SK-N-SH (cell line): ENCODE measurements at regions not wholly inside any gene's neighbourhood (a gene's known extent, or its start where the extent isn't known, plus 50 kb on each side); places are given as distances from the start of the nearest gene placed in this dataset.

Experiments used
- CTCF ChIA-PET: fragments of 300-600, 350-600 bp; formaldehyde crosslinking; extraction: SDS; loops from one replicate; lab custom pipeline; 2021; lab: Yijun Ruan, JAX
- POLR2A ChIA-PET: fragments of 350-600 bp; sonication (Branson Sonifier 250); formaldehyde crosslinking; extraction: SDS; loops from one replicate; lab custom pipeline; 2020; ENCODE audit warnings: antibody characterized with exemption, inconsistent platforms; lab: Yijun Ruan, JAX
- DNase-seq: peaks from one replicate; pipeline ENCODE4 v3.0.0; 2012
- H2AFZ ChIP-seq: fragments of 200-600 bp; sonication (generic); 2 replicates; pipeline ENCODE4 v1.8.1; 2016; ENCODE audit warnings: antibody characterized with exemption, mild to moderate bottlenecking, low read depth
- H3F3A ChIP-seq: fragments of 200-600 bp; sonication (generic); replicated peaks from 2 replicates; pipeline ENCODE3; 2016; ENCODE audit warnings: antibody characterized with exemption, mild to moderate bottlenecking; ENCODE audit not compliant: insufficient read depth
- H3K27ac ChIP-seq, 2 experiments: fragments of 200-500 bp in 1 of 2; fragments of 200-600 bp in 1 of 2; sonication (Bioruptor generic) in 1 of 2; sonication (generic), shearing (Covaris generic) in 1 of 2; 2 replicates each; pipeline versions ENCODE4 v1.5.1 to v1.6.1; 2014 to 2016; ENCODE audit warnings: low read depth in 2 of 2, inconsistent platforms in 1 of 2, low read length in 1 of 2, mild to moderate bottlenecking in 1 of 2, mixed read lengths in 1 of 2
- H3K27me3 ChIP-seq: fragments of 200-600 bp; sonication (generic), shearing (Covaris generic); 2 replicates; pipeline ENCODE4 v1.6.1; 2016; ENCODE audit warnings: mixed run types; ENCODE audit not compliant: insufficient read depth
- H3K36me3 ChIP-seq, 2 experiments: fragments of 200-500 bp in 1 of 2; fragments of 200-600 bp in 1 of 2; sonication (Bioruptor generic) in 1 of 2; sonication (generic) in 1 of 2; replicated peaks in 1 of 2; 2 replicates each; pipeline versions ENCODE3 to v1.5.1; 2014 to 2016; ENCODE audit warnings: low read length in 1 of 2, mild to moderate bottlenecking in 1 of 2; ENCODE audit not compliant: insufficient read depth in 2 of 2, control insufficient read depth in 1 of 2
- H3K4me1 ChIP-seq, 2 experiments: fragments of 200-500 bp in 1 of 2; fragments of 200-600 bp in 1 of 2; sonication (Bioruptor generic) in 1 of 2; sonication (generic), shearing (Covaris generic) in 1 of 2; 2 replicates each; pipeline versions ENCODE4 v1.5.1 to v1.6.1; 2014 to 2016; ENCODE audit warnings: low read depth in 1 of 2, low read length in 1 of 2, mixed run types in 1 of 2; ENCODE audit not compliant: insufficient read depth in 2 of 2, control insufficient read depth in 1 of 2
- H3K4me2 ChIP-seq: fragments of 200-600 bp; sonication (generic), shearing (Covaris generic); 2 replicates; pipeline ENCODE4 v1.6.1; 2017; ENCODE audit warnings: mixed run types
- H3K4me3 ChIP-seq, 2 experiments: fragments of 200-500 bp in 1 of 2; fragments of 200-600 bp in 1 of 2; sonication (Bioruptor generic) in 1 of 2; sonication (generic), shearing (Covaris generic) in 1 of 2; 2 replicates each; pipeline versions ENCODE4 v1.5.1 to v1.8.1; 2014 to 2016; ENCODE audit warnings: low read depth in 2 of 2, inconsistent platforms in 1 of 2, low read length in 1 of 2, mild to moderate bottlenecking in 1 of 2, mixed read lengths in 1 of 2, moderate library complexity in 1 of 2
- H3K79me2 ChIP-seq: fragments of 200-600 bp; sonication (generic); 2 replicates; pipeline ENCODE4 v1.8.1; 2017; ENCODE audit warnings: mild to moderate bottlenecking; ENCODE audit not compliant: insufficient read depth
- H3K9ac ChIP-seq: fragments of 200-600 bp; sonication (generic); 2 replicates; pipeline ENCODE4 v1.6.1; 2017; ENCODE audit warnings: mixed run types
- H3K9me2 ChIP-seq: fragments of 200-600 bp; sonication (generic); 2 replicates; pipeline ENCODE4 v1.6.1; 2017; ENCODE audit warnings: mixed run types
- H3K9me3 ChIP-seq: fragments of 200-600 bp; sonication (generic); 2 replicates; pipeline ENCODE4 v1.6.1; 2017; ENCODE audit warnings: mixed run types, mild to moderate bottlenecking, moderate library complexity
- H4K20me1 ChIP-seq: fragments of 200-600 bp; sonication (generic); 2 replicates; pipeline ENCODE4 v1.6.1; 2017; ENCODE audit warnings: mild to moderate bottlenecking, mixed run types; ENCODE audit not compliant: insufficient read depth
- CHD2 ChIP-seq: fragments of 150-350 bp; IDR thresholded peaks from 2 replicates; pipeline ENCODE4 v1.6.1; 2018; ENCODE audit warnings: low read length; ENCODE audit not compliant: partially characterized antibody
- FOSL2 ChIP-seq: IDR thresholded peaks from 2 replicates; pipeline ENCODE4 v1.4.0; 2012; ENCODE audit warnings: low read depth, mild to moderate bottlenecking, moderate library complexity, borderline replicate concordance
- FOXM1 ChIP-seq: IDR thresholded peaks from 2 replicates; pipeline ENCODE4 v1.4.0; 2012; ENCODE audit warnings: low read depth, mild to moderate bottlenecking
- JUND ChIP-seq: IDR thresholded peaks from 2 replicates; pipeline ENCODE4 v1.4.0; 2012
- NRF1 ChIP-seq: IDR thresholded peaks from 2 replicates; pipeline ENCODE4 v1.6.1; 2012; ENCODE audit warnings: low read depth, mild to moderate bottlenecking, low read length
- POLR2AphosphoS5 ChIP-seq: IDR thresholded peaks from 2 replicates; pipeline ENCODE4 v1.6.1; 2012; ENCODE audit warnings: low read depth, low read length
- RAD21 ChIP-seq: IDR thresholded peaks from 2 replicates; pipeline ENCODE4 v1.6.1; 2012; ENCODE audit warnings: mild to moderate bottlenecking, low read length
- RFX5 ChIP-seq: IDR thresholded peaks from 2 replicates; pipeline ENCODE4 v1.6.1; 2012; ENCODE audit warnings: mild to moderate bottlenecking, improper control_type of control experiment, low read length
- SIN3A ChIP-seq: IDR thresholded peaks from 2 replicates; pipeline ENCODE4 v1.6.1; 2012; ENCODE audit warnings: low read depth, mild to moderate bottlenecking, low read length, moderate library complexity, borderline replicate concordance
- USF1 ChIP-seq: IDR thresholded peaks from 2 replicates; pipeline ENCODE4 v1.4.0; 2012; ENCODE audit warnings: low read depth, borderline replicate concordance
- YY1 ChIP-seq: IDR thresholded peaks from 2 replicates; pipeline ENCODE4 v1.4.0; 2012; ENCODE audit warnings: low read depth, mild to moderate bottlenecking
- ZBTB33 ChIP-seq: IDR thresholded peaks from 2 replicates; pipeline ENCODE4 v1.4.0; 2012; ENCODE audit warnings: low read depth, borderline replicate concordance
- WGBS: methylation state at CpG from one replicate; pipeline ENCODE4 v1.1.6; 2017; ENCODE audit warnings: low lambda C conversion rate; 5-methylcytosine and 5-hydroxymethylcytosine counted together
- TF ChIP-seq, protein P1 (sequence below): IDR thresholded peaks from 2 replicates; pipeline ENCODE4 v1.6.1; 2012; ENCODE audit warnings: mild to moderate bottlenecking, low read depth, low read length, moderate library complexity
- TF ChIP-seq, protein P2 (sequence below): fragments of 150-350 bp; IDR thresholded peaks from 2 replicates; pipeline ENCODE4 v1.6.1; 2016; ENCODE audit warnings: mild to moderate bottlenecking, low read depth, low read length
- TF ChIP-seq, protein P3 (sequence below): IDR thresholded peaks from 2 replicates; pipeline ENCODE4 v1.4.0; 2012; ENCODE audit warnings: low read depth

DNA sequence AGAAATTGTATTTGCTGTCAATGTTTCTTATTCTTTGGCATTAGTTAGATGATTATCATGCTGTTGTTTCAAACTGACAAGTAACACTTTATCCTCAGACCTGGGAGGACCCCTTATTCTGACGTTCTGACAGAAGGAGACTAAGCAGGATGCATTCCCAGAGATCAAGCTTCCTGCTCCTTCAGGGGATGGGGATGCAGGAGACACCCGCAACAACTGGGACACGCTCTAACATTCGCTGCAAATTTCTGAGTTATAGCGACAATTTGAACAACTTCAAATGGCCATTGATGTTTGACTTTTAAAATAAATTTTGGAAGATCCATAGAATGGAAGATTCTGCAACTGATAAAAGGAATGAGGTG, 69.0 kb upstream of the ZNF184 start:
- H3K36me3 ChIP-seq = no peaks in the 10 kb centered on the region
- no peaks in the 10 kb centered on the region for H3K9me2 ChIP-seq
- no peak for TF ChIP-seq YY1
- no peak for TF ChIP-seq JUND
- H2AFZ ChIP-seq = no peak overlapping the region
- CTCF ChIA-PET = no interaction called here
- H3K79me2 ChIP-seq = no peaks in the 10 kb centered on the region
- no peaks in the 10 kb centered on the region for H3K9me3 ChIP-seq
- no peak overlapping the region for H3K27ac ChIP-seq
- no peaks in the 10 kb centered on the region for H4K20me1 ChIP-seq
- H3K4me3 ChIP-seq = no peak overlapping the region
- H3K9ac ChIP-seq = no peak overlapping the region
- no peaks in the 10 kb centered on the region; a peak in 1 of 4 replicates for H3K4me1 ChIP-seq
- no peak for DNase-seq
- WGBS = 2% methylated on average over 5 of the region's 5 CpGs
- no peak overlapping the region for H3K4me2 ChIP-seq
- peaks cover 60% of the 10 kb centered on the region for H3K27me3 ChIP-seq
- POLR2A ChIA-PET = no interaction called here
- no peaks in the 10 kb centered on the region for H3F3A ChIP-seq

- no peak for TF ChIP-seq CHD2
- TF ChIP-seq YY1 = no peak
- TF ChIP-seq POLR2AphosphoS5 = no peak
- TF ChIP-seq RAD21 = no peak
- TF ChIP-seq, protein P1, sequence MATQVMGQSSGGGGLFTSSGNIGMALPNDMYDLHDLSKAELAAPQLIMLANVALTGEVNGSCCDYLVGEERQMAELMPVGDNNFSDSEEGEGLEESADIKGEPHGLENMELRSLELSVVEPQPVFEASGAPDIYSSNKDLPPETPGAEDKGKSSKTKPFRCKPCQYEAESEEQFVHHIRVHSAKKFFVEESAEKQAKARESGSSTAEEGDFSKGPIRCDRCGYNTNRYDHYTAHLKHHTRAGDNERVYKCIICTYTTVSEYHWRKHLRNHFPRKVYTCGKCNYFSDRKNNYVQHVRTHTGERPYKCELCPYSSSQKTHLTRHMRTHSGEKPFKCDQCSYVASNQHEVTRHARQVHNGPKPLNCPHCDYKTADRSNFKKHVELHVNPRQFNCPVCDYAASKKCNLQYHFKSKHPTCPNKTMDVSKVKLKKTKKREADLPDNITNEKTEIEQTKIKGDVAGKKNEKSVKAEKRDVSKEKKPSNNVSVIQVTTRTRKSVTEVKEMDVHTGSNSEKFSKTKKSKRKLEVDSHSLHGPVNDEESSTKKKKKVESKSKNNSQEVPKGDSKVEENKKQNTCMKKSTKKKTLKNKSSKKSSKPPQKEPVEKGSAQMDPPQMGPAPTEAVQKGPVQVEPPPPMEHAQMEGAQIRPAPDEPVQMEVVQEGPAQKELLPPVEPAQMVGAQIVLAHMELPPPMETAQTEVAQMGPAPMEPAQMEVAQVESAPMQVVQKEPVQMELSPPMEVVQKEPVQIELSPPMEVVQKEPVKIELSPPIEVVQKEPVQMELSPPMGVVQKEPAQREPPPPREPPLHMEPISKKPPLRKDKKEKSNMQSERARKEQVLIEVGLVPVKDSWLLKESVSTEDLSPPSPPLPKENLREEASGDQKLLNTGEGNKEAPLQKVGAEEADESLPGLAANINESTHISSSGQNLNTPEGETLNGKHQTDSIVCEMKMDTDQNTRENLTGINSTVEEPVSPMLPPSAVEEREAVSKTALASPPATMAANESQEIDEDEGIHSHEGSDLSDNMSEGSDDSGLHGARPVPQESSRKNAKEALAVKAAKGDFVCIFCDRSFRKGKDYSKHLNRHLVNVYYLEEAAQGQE = no peak
- no peak for TF ChIP-seq ZBTB33
- TF ChIP-seq RFX5 = no peak
- no peak for TF ChIP-seq USF1
- no peak for TF ChIP-seq FOSL2
- no peak for TF ChIP-seq SIN3A
- TF ChIP-seq, protein P2, sequence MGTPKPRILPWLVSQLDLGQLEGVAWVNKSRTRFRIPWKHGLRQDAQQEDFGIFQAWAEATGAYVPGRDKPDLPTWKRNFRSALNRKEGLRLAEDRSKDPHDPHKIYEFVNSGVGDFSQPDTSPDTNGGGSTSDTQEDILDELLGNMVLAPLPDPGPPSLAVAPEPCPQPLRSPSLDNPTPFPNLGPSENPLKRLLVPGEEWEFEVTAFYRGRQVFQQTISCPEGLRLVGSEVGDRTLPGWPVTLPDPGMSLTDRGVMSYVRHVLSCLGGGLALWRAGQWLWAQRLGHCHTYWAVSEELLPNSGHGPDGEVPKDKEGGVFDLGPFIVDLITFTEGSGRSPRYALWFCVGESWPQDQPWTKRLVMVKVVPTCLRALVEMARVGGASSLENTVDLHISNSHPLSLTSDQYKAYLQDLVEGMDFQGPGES = no peak
- TF ChIP-seq, protein P3, sequence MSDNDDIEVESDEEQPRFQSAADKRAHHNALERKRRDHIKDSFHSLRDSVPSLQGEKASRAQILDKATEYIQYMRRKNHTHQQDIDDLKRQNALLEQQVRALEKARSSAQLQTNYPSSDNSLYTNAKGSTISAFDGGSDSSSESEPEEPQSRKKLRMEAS = no peak
- no peak for TF ChIP-seq FOXM1
- no peak for TF ChIP-seq NRF1
- no peak overlapping the region for H3K27ac ChIP-seq
- no peak overlapping the region for H2AFZ ChIP-seq
- DNase-seq = no peak
- no peaks in the 10 kb centered on the region for H4K20me1 ChIP-seq
- H3K4me3 ChIP-seq = no peak overlapping the region
- no peak overlapping the region for H3K4me2 ChIP-seq
- H3K36me3 ChIP-seq = no peaks in the 10 kb centered on the region
- ChIA-PET POLR2A (no interaction called here), CTCF (no interaction called here)
- no peaks in the 10 kb centered on the region; a peak in 1 of 4 replicates for H3K4me1 ChIP-seq
- H3K27me3 ChIP-seq = peaks cover 60% of the 10 kb centered on the region
- H3K79me2 ChIP-seq = no peaks in the 10 kb centered on the region
- H3K9me2 ChIP-seq = no peaks in the 10 kb centered on the region
- 6% methylated on average over 15 of the region's 15 CpGs for WGBS
- no peaks in the 10 kb centered on the region for H3F3A ChIP-seq
- no peak overlapping the region for H3K9ac ChIP-seq
- H3K9me3 ChIP-seq = no peaks in the 10 kb centered on the region
Observed at GRCh38 chr6:27541212-27541932, 68.5 kb upstream of the ZNF184 start.
